Stomach smooth muscle (tissue), 2 donors: ENCODE measurements at regions not wholly inside any gene's neighbourhood (a gene's known extent, or its start where the extent isn't known, plus 50 kb on each side); places are given as distances from the start of the nearest gene placed in this dataset.
"Not testable (repeated sequence)": the region's sequence is repeated elsewhere in the genome, so short reads cannot be mapped to it uniquely, and the experiment has no call there.

Source experiments
- H3K27ac ChIP-seq: one replicate; pipeline ENCODE4 v1.7.0; 2013; ENCODE audit warnings: mild to moderate bottlenecking, low read length, inconsistent platforms
- H3K27me3 ChIP-seq, 2 donors: one replicate each; pipeline ENCODE4 v1.7.0; 2013; ENCODE audit warnings: low read length in 2 of 2; ENCODE audit not compliant: insufficient read depth in 2 of 2, control insufficient read depth in 1 of 2
- H3K36me3 ChIP-seq, 2 donors: one replicate each; pipeline ENCODE4 v1.7.0; 2013; ENCODE audit warnings: low read length in 2 of 2; ENCODE audit not compliant: control insufficient read depth in 2 of 2, insufficient read depth in 2 of 2
- H3K4me1 ChIP-seq: one replicate; pipeline ENCODE4 v1.7.0; 2013; ENCODE audit warnings: low read length; ENCODE audit not compliant: control insufficient read depth, insufficient read depth
- H3K4me3 ChIP-seq, 2 donors: one replicate each; pipeline ENCODE4 v1.7.0; 2013; ENCODE audit warnings: low read length in 2 of 2
- H3K9ac ChIP-seq, 2 donors: one replicate each; pipeline ENCODE4 v1.7.0; 2013; ENCODE audit warnings: low read length in 2 of 2, mild to moderate bottlenecking in 1 of 2
- H3K9me3 ChIP-seq, 2 donors: one replicate each; pipeline ENCODE4 v1.7.0; 2013; ENCODE audit warnings: low read length in 2 of 2; ENCODE audit not compliant: control insufficient read depth in 2 of 2
- donor health status: healthy.
- donor health status: Pancreatic carcinoma.

GRCh38 chr15:46091860-46092450, 457.1 kb downstream of the SQOR start:
- Histone ChIP-seq H3K27me3 (no peaks in the 10 kb centered on the region), H3K36me3 (no peaks in the 10 kb centered on the region), H3K9me3 (no peaks in the 10 kb centered on the region), H3K4me1 (no peaks in the 10 kb centered on the region), H3K4me3 (no peak overlapping the region), H3K9ac (no peak overlapping the region), H3K27ac (no peak overlapping the region)

GRCh38 chr15:46098006-46098405, 463.2 kb downstream of the SQOR start:
- not testable (repeated sequence) for H3K36me3 ChIP-seq, H3K4me3 ChIP-seq, H3K4me1 ChIP-seq, H3K9me3 ChIP-seq, H3K9ac ChIP-seq, H3K27me3 ChIP-seq, H3K27ac ChIP-seq

DNA sequence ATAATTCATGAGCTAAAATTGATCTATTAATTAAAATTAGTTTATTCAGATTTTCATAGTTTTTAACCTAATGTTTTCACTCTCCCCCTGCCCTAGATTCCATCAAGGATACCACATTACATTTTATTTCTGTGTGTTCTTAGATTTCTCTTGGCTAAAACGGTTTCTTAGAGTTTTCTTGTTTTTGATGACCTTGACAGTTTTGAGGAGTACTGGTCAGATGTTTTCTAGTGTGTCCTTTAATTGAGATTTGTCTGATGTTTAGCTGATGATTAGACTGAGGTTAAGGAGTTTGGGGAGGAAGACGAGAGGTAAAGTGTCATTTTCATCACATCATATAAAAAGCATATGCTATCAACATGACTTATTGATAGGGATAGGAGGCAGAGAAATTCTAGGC, 475.9 kb downstream of the SQOR start:
- Histone ChIP-seq H3K4me3 (no peak overlapping the region), H3K9ac (no peak overlapping the region), H3K27ac (no peak overlapping the region), H3K36me3 (no peaks in the 10 kb centered on the region), H3K4me1 (no peaks in the 10 kb centered on the region), H3K27me3 (no peaks in the 10 kb centered on the region), H3K9me3 (no peaks in the 10 kb centered on the region)

- no peak overlapping the region for H3K9ac ChIP-seq
- H3K27me3 ChIP-seq: no peaks in the 10 kb centered on the region
- H3K27ac ChIP-seq: no peak overlapping the region
- H3K4me1 ChIP-seq: no peaks in the 10 kb centered on the region
- H3K36me3 ChIP-seq: no peaks in the 10 kb centered on the region
- no peak overlapping the region for H3K4me3 ChIP-seq
- no peaks in the 10 kb centered on the region for H3K9me3 ChIP-seq
These were observed 476.9 kb downstream of the SQOR start for GRCh38 chr15:46111730-46112129.

DNA sequence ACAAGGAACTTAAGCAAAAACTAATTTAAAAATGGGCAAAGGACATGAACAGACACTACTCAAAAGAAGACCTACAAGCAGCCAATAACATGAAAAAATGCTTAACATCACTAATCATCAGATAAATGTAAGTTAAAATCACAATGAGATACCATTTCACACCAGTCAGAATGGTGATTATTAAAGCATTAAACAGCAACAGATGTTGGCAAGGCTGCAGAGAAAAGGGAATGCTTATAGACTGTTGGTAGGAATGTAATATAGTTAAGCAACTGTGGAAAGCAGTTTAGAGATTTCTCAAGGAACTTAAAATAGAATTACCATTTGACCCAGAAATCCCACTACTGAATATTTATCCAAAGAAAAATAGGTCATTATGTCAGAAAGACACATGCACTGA, 482.2 kb downstream of the SQOR start:
- peaks cover 0 to 5% of the 10 kb centered on the region in 2 donors for H3K9me3 ChIP-seq
- H3K36me3 ChIP-seq: no peaks in the 10 kb centered on the region
- no peaks in the 10 kb centered on the region for H3K4me1 ChIP-seq
- no peak overlapping the region for H3K4me3 ChIP-seq
- no peak overlapping the region for H3K9ac ChIP-seq
- no peaks in the 10 kb centered on the region for H3K27me3 ChIP-seq
- H3K27ac ChIP-seq: no peak overlapping the region

DNA sequence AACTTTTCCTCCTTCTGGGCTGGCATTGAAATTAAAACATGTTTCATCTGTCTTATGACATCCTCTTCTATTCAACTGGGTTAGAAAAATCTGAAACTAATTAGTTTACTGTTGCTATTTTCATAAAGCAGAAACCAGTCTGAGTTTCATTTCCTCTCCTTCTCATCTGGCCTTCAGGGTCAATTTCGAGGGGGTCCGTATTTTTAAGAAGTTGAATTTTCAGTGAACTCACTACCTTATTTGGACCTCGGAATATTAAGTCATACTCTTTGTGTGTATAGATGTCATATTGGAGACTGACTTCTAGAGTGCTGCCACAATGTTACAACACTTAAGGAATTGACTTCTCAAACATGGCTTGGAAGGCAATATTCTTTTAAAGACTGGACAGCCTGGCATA, 485.9 kb downstream of the SQOR start:
- Histone ChIP-seq H3K36me3 (no peaks in the 10 kb centered on the region), H3K9me3 (peaks cover 2 to 5% of the 10 kb centered on the region in 2 donors), H3K9ac (no peak overlapping the region), H3K4me1 (no peaks in the 10 kb centered on the region), H3K4me3 (no peak overlapping the region), H3K27ac (no peak overlapping the region), H3K27me3 (no peaks in the 10 kb centered on the region)

DNA sequence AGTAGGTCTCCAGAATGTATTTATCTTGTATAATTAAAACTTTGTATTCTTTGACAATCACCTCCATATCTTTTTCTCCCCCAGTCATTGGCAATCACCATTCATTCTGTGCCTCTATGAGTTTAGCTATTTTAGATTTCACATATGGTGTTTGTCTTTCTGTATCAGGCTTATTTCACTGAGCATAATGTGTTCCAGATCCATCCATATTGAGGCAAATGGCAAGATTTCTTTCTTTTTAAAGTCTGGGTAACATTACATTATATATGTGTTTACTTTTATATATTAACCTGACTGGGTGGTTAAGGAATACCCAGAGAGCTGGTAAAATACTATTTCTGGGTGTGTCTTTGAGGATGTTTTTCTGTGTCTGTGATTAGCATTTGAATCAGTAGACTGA, 486.6 kb downstream of the SQOR start:
- no peak overlapping the region for H3K27ac ChIP-seq

GRCh38 chr15:46126581-46126980, 491.8 kb downstream of the SQOR start:
- Histone ChIP-seq H3K9ac (no peak overlapping the region), H3K9me3 (peaks cover 0 to 2% of the 10 kb centered on the region in 2 donors), H3K36me3 (no peaks in the 10 kb centered on the region), H3K4me3 (no peak overlapping the region), H3K27me3 (no peaks in the 10 kb centered on the region), H3K27ac (no peak overlapping the region), H3K4me1 (no peaks in the 10 kb centered on the region)

More for the DNA sequence above, 486.6 kb downstream of the SQOR start:
- Histone ChIP-seq H3K9ac (no peak overlapping the region), H3K4me1 (no peaks in the 10 kb centered on the region), H3K27me3 (no peaks in the 10 kb centered on the region), H3K36me3 (no peaks in the 10 kb centered on the region), H3K9me3 (peaks cover 2 to 5% of the 10 kb centered on the region in 2 donors), H3K4me3 (no peak overlapping the region)

GRCh38 chr15:46127361-46127874, 492.6 kb downstream of the SQOR start:
- Histone ChIP-seq H3K9me3 (peaks cover 2 to 5% of the 10 kb centered on the region in 2 donors), H3K9ac (no peak overlapping the region), H3K27ac (no peak overlapping the region), H3K36me3 (no peaks in the 10 kb centered on the region), H3K27me3 (no peaks in the 10 kb centered on the region), H3K4me1 (no peaks in the 10 kb centered on the region), H3K4me3 (no peak overlapping the region)

DNA sequence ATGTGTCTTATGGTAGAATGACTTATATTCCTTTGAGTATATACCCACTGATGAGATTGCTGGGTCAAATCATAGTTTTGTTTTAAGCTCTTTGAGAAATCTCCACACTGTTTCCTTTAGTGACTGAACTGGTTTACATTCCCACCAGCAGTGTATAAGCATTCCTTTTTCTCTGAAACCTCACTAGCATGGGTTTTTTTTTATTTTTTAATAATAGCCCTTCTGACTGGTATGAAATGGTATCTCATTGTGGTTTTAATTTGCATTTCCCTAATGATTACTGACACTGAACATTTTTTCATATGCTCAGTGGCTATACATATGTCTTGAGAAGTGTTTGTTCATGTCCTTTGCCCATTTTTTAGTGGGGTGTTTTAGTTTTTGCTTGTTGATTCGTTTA, 494.3 kb downstream of the SQOR start:
- Histone ChIP-seq H3K9ac (no peak overlapping the region), H3K36me3 (no peaks in the 10 kb centered on the region), H3K4me3 (no peak overlapping the region), H3K9me3 (peaks cover 0 to 5% of the 10 kb centered on the region in 2 donors), H3K4me1 (no peaks in the 10 kb centered on the region), H3K27me3 (no peaks in the 10 kb centered on the region), H3K27ac (no peak overlapping the region)

GRCh38 chr15:46131876-46132275, 497.0 kb downstream of the SQOR start:
- no peaks in the 10 kb centered on the region for H3K36me3 ChIP-seq
- no peak overlapping the region for H3K4me3 ChIP-seq
- H3K4me1 ChIP-seq: no peaks in the 10 kb centered on the region
- H3K27me3 ChIP-seq: no peaks in the 10 kb centered on the region
- peaks cover 0 to 5% of the 10 kb centered on the region in 2 donors for H3K9me3 ChIP-seq
- no peak overlapping the region for H3K27ac ChIP-seq
- no peak overlapping the region for H3K9ac ChIP-seq
